LoVo (cell line): ENCODE measurements at regions not wholly inside any gene's neighbourhood (a gene's known extent, or its start where the extent isn't known, plus 50 kb on each side); places are given as distances from the start of the nearest gene placed in this dataset.

Experiments used
- DNase-seq: peaks from one replicate; pipeline ENCODE4 v3.0.0-alpha.2; 2016; ENCODE audit warnings: low spot score

- DNase-seq: no peak
Measured at GRCh38 chr13:107743983-107744382, 471.4 kb downstream of the LIG4 start.

DNA sequence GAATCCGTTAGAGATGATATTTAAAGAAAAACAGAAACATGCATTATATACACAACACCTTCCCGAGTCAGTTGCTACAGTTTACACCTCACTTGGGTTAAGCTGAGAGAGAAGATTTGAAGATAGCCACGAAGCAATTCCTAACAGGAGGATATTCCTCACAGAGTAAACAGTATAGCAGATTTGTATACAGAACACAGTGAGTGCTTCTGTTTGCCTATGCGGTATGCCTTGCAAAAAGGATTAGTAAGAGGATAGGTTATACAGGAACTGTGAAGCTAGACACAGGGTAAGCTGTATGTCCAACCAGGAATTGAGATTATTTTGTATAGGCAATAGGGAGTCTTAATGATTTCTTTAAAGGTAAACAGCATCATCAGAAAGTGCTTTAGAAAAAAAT lies 471.8 kb downstream of the LIG4 start:
- DNase-seq: no peak

GRCh38 chr13:107743100-107743499 lies 472.2 kb downstream of the LIG4 start:
- no peak for DNase-seq

- DNase-seq: no peak
Measured at GRCh38 chr13:107742544-107742943, 472.8 kb downstream of the LIG4 start.

GRCh38 chr13:107738004-107738403 lies 477.3 kb downstream of the LIG4 start:
- DNase-seq: no peak

GRCh38 chr13:107736731-107737130 lies 478.6 kb downstream of the LIG4 start:
- DNase-seq: no peak

- DNase-seq: no peak
Measured at GRCh38 chr13:107736170-107736569, 479.2 kb downstream of the LIG4 start.

DNA sequence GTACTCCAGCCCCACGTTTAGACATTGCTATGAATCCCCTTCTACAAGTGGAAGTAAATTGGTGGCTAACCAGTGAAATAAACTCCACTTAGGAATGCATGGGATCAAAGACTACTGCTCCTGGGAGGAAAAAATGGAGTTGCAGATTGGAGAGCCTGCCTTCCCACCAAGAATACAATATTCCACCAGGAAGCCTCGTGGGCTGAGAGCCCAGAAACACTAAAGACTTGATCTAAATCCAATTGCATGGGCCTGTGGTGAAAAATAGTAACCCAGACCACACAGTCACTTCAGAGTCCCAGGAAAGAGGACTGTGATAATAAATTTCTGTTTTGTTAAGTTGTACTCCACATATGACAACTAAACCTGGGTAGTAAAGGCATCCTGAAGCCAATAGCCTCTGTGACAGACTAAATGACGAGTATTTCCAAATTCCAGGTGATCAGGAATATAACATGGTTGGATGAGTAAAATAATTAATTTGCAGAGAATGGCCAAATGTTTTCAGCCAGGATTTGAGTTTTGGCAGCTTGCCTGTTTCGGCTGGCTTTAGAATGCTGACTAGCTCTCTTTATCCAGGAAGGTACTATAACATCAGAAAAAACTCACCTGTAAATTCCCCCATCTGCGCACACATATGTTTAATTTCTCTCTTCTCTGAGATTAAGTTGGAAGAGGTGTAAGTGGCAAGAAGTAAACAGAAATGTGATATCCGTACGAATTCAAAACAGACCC lies 480.3 kb downstream of the LIG4 start:
- DNase-seq: no peak

DNA sequence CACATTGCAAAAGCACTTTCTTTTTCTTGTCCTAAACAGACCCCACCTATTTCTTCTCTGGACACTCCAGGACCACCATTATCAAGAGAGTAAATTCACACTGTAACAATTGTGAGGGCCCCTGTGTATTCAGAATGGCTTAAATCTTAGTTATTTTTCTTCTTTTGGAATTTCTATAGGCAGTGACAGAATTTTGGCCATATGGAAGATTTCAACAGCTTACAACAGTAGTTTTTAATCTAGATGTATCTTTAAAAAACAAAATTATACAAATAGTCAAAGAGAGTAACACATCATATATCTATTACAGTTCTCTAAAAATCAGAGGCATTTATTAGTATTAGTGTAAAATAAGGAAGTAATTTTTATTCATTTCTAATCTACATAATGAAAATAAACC lies 482.1 kb downstream of the LIG4 start:
- DNase-seq: no peak

GRCh38 chr13:107730813-107731212 lies 484.5 kb downstream of the LIG4 start:
- no peak for DNase-seq

DNA sequence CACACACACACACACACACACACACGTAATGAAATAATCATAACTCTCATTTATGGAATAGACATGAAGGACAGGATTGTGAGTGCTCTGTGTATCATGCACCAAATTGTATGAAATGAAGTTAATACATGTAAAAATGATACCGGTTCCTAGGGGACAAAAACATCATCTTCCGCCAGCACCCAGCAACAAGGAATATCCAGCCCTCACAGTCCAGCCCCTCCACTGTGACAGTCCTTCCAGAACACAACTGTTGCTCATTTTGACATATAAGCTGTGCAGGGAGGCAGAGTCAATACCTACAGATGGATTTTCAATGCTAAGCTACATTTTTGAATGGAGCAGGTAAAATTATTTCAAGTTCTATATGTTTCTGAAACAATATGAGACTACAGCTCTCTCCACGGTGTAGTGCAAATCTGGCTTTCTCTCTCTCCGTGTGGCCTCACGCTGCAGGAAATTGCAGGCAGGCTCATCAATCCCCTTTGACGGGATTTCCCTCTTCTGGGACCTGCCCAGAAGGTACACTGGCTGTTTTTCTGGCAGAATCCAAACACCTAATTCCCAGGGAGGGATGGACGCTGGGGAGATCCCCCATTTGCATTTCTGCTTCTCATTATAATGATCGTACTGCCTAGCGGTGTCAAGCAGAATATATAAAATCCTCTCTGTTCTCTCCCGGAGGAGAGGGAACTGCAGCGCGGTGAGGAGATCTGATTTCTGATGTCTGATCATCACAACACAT lies 494.0 kb downstream of the LIG4 start:
- DNase-seq: no peak

DNA sequence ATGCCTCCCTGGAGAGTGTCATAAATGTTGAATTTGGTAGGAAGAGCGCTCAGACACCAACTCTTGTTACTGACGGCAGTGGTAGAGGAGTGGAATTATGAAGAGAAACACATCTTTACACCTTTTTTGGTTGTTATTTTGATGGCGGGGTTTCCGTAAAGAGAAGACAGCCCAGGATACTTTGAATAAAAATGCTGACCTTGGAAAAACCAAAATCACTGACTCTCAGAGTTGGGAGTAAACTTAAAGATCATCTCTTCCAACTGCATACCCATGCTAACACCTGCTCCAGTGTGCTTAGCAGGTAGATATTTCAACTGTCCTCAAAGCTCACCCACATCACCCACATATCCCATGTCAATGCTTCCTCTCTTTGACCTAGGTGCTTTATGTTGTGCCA lies 498.6 kb downstream of the LIG4 start:
- DNase-seq: no peak

DNA sequence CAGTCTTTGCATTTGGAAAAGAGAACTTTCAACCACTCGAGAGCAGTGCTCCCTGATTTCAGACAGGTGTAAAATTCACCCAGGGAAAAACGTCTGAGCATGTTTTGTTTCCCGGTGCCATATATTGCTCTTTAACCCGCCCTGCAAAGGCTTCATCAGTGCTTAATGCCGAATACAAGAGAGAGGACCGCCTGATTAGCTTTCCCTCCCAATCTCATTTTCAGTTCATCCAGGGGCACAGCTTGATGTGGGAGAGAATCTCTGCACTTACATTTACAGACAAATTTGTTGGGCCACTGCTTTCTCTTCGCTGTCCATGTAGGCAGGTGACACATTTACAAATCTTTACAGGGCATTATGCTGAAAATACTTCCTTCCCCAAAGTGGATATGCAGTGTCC lies 499.1 kb downstream of the LIG4 start:
- DNase-seq: no peak

DNA sequence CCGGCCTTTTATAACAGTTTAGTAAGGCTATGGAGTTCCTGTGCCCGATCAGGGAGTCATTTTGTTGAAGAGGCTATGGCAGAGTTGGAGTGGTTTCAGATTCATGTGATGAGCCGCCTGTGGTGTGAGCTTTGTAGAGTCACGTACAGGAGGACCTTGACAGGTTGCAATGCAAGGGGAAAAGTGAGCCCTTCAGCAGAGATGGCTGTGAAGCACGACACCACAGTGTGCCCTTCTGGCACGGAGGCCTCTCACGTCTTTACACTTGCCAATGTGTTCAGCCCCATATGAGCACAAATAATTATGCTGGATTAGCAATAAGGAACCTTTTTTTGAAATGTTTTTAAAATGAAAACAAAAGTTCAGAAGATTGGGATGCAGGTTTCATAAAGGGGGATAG lies 499.8 kb downstream of the LIG4 start:
- DNase-seq: no peak

GRCh38 chr13:107713314-107713713 lies 502.0 kb downstream of the LIG4 start:
- no peak for DNase-seq

DNA sequence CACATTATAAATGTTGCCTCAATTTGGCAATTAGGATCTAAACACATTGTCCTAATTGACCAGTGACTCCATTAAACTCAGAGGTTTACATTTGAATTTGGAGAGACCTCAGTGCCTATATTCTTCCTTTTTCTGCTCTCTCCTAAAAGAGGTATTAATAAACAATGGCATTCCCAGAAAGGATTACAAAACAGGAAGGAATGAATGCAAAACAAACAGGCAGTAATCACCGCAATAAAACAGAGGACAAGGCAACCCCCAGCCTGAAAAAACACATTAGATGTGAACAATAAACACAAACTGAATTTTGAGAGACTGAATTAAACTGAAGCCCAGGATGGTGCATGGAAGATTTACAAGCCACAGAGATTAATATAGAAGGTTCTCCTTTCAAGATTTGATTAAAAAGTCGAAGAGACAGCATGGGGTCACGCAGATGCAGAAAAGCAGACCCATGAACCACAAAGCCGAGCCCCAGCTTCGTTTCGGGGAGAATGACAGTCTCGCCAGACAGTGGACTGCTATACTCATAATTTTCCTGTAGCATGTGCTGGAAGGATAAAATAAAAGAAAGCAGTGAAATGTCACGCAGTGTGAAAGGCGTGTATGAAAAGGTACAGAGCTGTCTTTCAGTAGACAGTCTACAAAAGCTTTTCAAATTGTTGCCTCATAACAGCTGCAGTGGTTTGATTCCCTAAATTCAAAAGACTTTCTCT lies 503.0 kb downstream of the LIG4 start:
- no peak for DNase-seq

- DNase-seq: no peak
Measured at GRCh38 chr13:107690181-107690580, 525.2 kb downstream of the LIG4 start.

DNA sequence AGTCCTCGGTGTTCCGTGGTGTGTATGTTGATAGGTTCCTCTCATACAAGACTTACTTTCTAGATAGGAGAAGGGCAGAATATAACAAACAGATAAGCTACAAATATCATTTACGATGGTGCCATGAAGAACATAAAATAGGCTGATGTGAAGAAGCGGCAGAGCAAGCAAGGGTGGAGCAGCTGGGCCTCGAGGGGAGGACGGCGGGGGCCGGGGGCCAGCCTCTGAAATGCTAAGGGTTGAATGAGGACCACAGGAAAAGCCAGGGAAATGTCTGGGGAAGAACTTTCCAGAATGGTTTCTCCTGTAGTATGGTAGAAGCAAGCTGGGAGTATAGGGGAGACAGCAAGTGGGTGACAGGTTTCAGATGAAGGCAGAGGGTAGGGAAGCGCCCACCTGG lies 529.5 kb downstream of the LIG4 start:
- DNase-seq: no peak

GRCh38 chr13:107681600-107681999 lies 533.7 kb downstream of the LIG4 start:
- no peak for DNase-seq

- no peak for DNase-seq
Measured at GRCh38 chr13:107680115-107680514, 535.2 kb downstream of the LIG4 start.

GRCh38 chr13:107678075-107678689 lies 537.2 kb downstream of the LIG4 start:
- DNase-seq: no peak

- DNase-seq: no peak
Measured at GRCh38 chr13:107675847-107676550, 539.3 kb downstream of the LIG4 start.
